ENCODE measurements at regions not wholly inside any gene's neighbourhood (a gene's known extent, or its start where the extent isn't known, plus 50 kb on each side); places are given as distances from the start of the nearest gene placed in this dataset.

GRCh38 chr6:91534614-91535013 lies 947.7 kb upstream of the MAP3K7 start:
- no peaks in the 10 kb centered on the region for H3K27me3 ChIP-seq
- H3K36me3 ChIP-seq, result no peaks in the 10 kb centered on the region
- no peak overlapping the region for H3K27ac ChIP-seq
- H3K4me1 ChIP-seq, result no peaks in the 10 kb centered on the region
- no peak for TF ChIP-seq Cebpa-rat (IDR thresholded peaks at IDR 0.05)
- H3K4me2 ChIP-seq, result no peak overlapping the region
- no peaks in the 10 kb centered on the region for H4K20me1 ChIP-seq
- no peak overlapping the region for H3K9ac ChIP-seq
- H3K9me3 ChIP-seq, result no peaks in the 10 kb centered on the region
- no peak overlapping the region for H3K4me3 ChIP-seq

DNA sequence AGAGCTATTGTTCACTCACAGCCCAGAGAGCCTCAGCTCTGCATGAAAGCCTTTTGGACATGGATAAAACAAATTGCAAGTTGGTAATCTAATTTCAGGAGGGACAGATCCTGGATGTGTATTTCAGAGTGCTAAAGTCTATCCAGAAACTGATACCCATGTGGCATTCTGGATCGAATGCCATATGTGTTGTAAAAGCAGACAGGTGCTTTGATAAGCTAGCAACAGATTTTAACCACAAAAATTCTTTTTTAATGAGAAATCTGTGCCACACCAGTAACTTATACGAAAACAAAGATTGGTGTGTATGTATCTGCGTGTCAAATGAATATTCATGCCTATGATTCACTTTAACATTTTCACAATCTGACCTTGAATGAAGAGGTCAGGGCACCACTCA lies 936.6 kb upstream of the MAP3K7 start:
- no peaks in the 10 kb centered on the region for H3K9me3 ChIP-seq
- H3K4me2 ChIP-seq, result no peak overlapping the region
- no peak overlapping the region for H3K9ac ChIP-seq
- no peak overlapping the region for H3K4me3 ChIP-seq
- no peaks in the 10 kb centered on the region for H3K27me3 ChIP-seq
- H3K36me3 ChIP-seq, result no peaks in the 10 kb centered on the region
- no peaks in the 10 kb centered on the region for H4K20me1 ChIP-seq
- no peaks in the 10 kb centered on the region for H3K4me1 ChIP-seq
- no peak overlapping the region for H3K27ac ChIP-seq
- no peak for TF ChIP-seq Cebpa-rat (IDR thresholded peaks at IDR 0.05)

GRCh38 chr6:91521999-91522398 lies 935.1 kb upstream of the MAP3K7 start:
- H3K4me2 ChIP-seq, result no peak overlapping the region
- no peaks in the 10 kb centered on the region for H3K4me1 ChIP-seq
- H3K36me3 ChIP-seq, result no peaks in the 10 kb centered on the region
- no peak for TF ChIP-seq Cebpa-rat (IDR thresholded peaks at IDR 0.05)
- H3K27me3 ChIP-seq, result no peaks in the 10 kb centered on the region
- H3K4me3 ChIP-seq, result no peak overlapping the region
- no peak overlapping the region for H3K27ac ChIP-seq
- H4K20me1 ChIP-seq, result no peaks in the 10 kb centered on the region
- no peaks in the 10 kb centered on the region for H3K9me3 ChIP-seq
- no peak overlapping the region for H3K9ac ChIP-seq

- no peak for TF ChIP-seq Cebpa-rat (IDR thresholded peaks at IDR 0.05)
- Histone ChIP-seq H4K20me1 (no peaks in the 10 kb centered on the region), H3K4me2 (no peak overlapping the region), H3K9ac (no peak overlapping the region), H3K4me3 (no peak overlapping the region), H3K9me3 (no peaks in the 10 kb centered on the region), H3K4me1 (no peaks in the 10 kb centered on the region), H3K27me3 (no peaks in the 10 kb centered on the region), H3K27ac (no peak overlapping the region), H3K36me3 (no peaks in the 10 kb centered on the region)
Observed at GRCh38 chr6:91509711-91510110, 922.8 kb upstream of the MAP3K7 start.

DNA sequence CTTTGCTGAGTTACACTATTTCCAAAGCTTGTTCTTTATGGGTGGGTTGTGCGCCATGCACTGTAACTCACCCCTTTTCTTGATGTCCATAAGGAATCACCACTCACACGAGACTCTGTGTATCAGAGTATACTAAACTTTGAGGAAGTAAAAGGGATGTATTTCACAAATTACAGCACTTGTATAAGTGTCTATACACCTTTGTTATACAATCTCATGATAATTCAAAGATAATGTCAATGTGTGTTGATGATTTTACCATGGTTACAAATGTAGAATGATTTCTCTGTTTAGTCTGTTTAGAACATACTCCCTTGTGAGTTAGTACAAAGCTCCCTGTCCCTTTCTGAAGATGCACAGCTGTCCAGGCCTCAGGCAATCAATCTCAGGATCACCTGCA lies 922.2 kb upstream of the MAP3K7 start:
- H3K4me3 ChIP-seq, result no peak overlapping the region
- H3K27ac ChIP-seq, result no peak overlapping the region
- no peak overlapping the region for H3K9ac ChIP-seq
- TF ChIP-seq Cebpa-rat (IDR thresholded peaks at IDR 0.05), result no peak
- H3K36me3 ChIP-seq, result no peaks in the 10 kb centered on the region
- H4K20me1 ChIP-seq, result no peaks in the 10 kb centered on the region
- no peaks in the 10 kb centered on the region for H3K9me3 ChIP-seq
- no peaks in the 10 kb centered on the region for H3K4me1 ChIP-seq
- no peak overlapping the region for H3K4me2 ChIP-seq
- no peaks in the 10 kb centered on the region for H3K27me3 ChIP-seq

DNA sequence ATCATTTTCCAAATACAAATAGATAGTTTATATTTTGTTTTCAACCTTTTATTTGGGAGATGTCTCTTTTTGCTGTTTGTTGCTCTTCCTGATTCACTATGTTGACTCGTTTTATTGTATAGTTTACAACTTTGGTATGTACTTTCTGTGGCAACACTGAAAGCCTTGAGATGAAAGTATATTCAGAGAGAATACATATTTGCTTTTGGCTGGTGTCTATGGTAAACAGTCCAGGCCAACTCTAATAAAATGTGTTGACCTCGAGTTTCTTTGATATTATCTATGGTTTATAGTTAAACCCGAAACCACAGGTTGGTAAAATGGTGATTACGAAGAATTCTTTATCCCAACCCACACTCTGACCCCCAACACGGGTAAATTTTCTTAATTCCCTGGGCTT lies 919.6 kb upstream of the MAP3K7 start:
- no peaks in the 10 kb centered on the region for H3K36me3 ChIP-seq
- no peak overlapping the region for H3K4me3 ChIP-seq
- no peaks in the 10 kb centered on the region for H3K27me3 ChIP-seq
- H3K9me3 ChIP-seq, result no peaks in the 10 kb centered on the region
- TF ChIP-seq Cebpa-rat (IDR thresholded peaks at IDR 0.05), result no peak
- H3K27ac ChIP-seq, result no peak overlapping the region
- no peak overlapping the region for H3K4me2 ChIP-seq
- H3K9ac ChIP-seq, result no peak overlapping the region
- no peaks in the 10 kb centered on the region for H3K4me1 ChIP-seq
- H4K20me1 ChIP-seq, result no peaks in the 10 kb centered on the region

DNA sequence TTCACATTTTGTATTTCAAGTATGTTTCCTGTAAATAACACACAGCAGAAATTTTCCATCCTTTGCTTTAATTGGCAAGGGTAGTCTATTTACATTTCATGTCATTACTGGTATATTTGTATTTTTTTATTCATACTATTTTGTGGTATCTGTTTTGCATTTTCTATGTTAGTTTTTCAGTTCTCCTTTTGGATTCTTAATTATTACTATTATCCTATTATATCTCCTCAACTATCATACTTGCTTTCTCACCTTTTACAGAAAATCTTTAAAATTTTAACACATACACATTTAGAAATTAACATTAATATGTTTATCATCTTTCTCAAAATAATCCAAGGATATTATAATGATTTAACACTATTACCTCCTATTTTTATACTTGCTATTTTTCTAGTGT lies 918.3 kb upstream of the MAP3K7 start:
- Histone ChIP-seq H3K9ac (no peak overlapping the region), H3K4me2 (no peak overlapping the region), H3K4me3 (no peak overlapping the region), H3K4me1 (no peaks in the 10 kb centered on the region), H3K27me3 (no peaks in the 10 kb centered on the region), H3K27ac (no peak overlapping the region), H4K20me1 (no peaks in the 10 kb centered on the region), H3K36me3 (no peaks in the 10 kb centered on the region), H3K9me3 (no peaks in the 10 kb centered on the region)
- no peak for TF ChIP-seq Cebpa-rat (IDR thresholded peaks at IDR 0.05)

- Histone ChIP-seq H3K27me3 (no peaks in the 10 kb centered on the region), H3K9ac (no peak overlapping the region), H4K20me1 (no peaks in the 10 kb centered on the region), H3K27ac (no peak overlapping the region), H3K36me3 (no peaks in the 10 kb centered on the region), H3K4me2 (no peak overlapping the region), H3K4me1 (no peaks in the 10 kb centered on the region), H3K4me3 (no peak overlapping the region), H3K9me3 (no peaks in the 10 kb centered on the region)
- TF ChIP-seq Cebpa-rat (IDR thresholded peaks at IDR 0.05), result no peak
Observed at GRCh38 chr6:91501930-91502329, 915.1 kb upstream of the MAP3K7 start.

- H3K4me1 ChIP-seq, result no peaks in the 10 kb centered on the region
- no peak overlapping the region for H3K4me2 ChIP-seq
- no peak overlapping the region for H3K4me3 ChIP-seq
- no peaks in the 10 kb centered on the region for H4K20me1 ChIP-seq
- H3K9ac ChIP-seq, result no peak overlapping the region
- TF ChIP-seq Cebpa-rat (IDR thresholded peaks at IDR 0.05), result no peak
- no peaks in the 10 kb centered on the region for H3K27me3 ChIP-seq
- H3K36me3 ChIP-seq, result no peaks in the 10 kb centered on the region
- no peak overlapping the region for H3K27ac ChIP-seq
- H3K9me3 ChIP-seq, result no peaks in the 10 kb centered on the region
Observed at GRCh38 chr6:91500689-91501303, 913.9 kb upstream of the MAP3K7 start.

DNA sequence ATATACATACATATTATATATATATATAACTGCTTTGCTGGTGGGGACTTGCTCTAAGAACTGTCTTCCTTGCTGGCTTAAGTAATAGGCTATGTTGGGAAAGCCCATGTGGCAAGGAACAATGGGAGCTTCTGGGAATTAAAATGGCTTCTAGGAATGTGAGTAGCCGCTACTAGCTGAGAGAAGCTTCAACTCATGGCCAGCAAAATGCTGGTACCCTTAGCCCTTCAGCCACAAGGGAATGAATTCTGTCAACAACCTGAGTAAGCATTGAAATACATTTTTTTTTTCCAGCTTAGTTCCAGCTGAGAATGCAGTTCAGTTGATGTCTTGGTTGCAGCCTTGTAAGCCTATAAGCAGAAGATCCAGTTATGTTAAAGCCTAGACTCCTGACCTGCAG lies 911.7 kb upstream of the MAP3K7 start:
- no peaks in the 10 kb centered on the region for H3K27me3 ChIP-seq
- no peak overlapping the region for H3K27ac ChIP-seq
- TF ChIP-seq Cebpa-rat (IDR thresholded peaks at IDR 0.05), result no peak

DNA sequence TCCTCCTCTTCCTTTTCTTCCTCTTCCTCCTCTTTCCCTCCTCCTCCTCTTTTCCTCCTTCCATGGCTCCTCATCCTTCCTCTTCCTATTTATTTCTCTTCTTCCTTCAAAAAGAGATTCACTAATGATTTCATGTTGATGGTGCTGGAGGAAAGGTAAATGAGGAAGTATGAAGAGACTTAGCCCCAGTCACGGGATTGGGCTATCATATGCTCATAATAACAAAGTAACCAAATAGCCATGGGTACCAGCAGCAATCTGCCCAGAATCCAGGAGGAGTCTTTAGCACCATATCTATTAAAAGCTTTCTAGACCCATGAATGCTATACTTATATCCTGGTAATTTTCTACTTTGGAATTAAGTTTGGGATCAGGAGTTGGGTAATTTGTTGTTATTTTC lies 910.9 kb upstream of the MAP3K7 start:
- no peaks in the 10 kb centered on the region for H3K9me3 ChIP-seq
- H3K36me3 ChIP-seq, result no peaks in the 10 kb centered on the region
- no peaks in the 10 kb centered on the region for H3K27me3 ChIP-seq
- H3K27ac ChIP-seq, result no peak overlapping the region
- H3K4me3 ChIP-seq, result no peak overlapping the region
- TF ChIP-seq Cebpa-rat (IDR thresholded peaks at IDR 0.05), result no peak
- H3K4me1 ChIP-seq, result no peaks in the 10 kb centered on the region
- H4K20me1 ChIP-seq, result no peaks in the 10 kb centered on the region
- H3K9ac ChIP-seq, result no peak overlapping the region
- H3K4me2 ChIP-seq, result no peak overlapping the region

More for the DNA sequence above, 911.7 kb upstream of the MAP3K7 start:
- H3K36me3 ChIP-seq, result no peaks in the 10 kb centered on the region
- H3K4me2 ChIP-seq, result no peak overlapping the region
- no peaks in the 10 kb centered on the region for H3K4me1 ChIP-seq
- no peak overlapping the region for H3K4me3 ChIP-seq
- no peaks in the 10 kb centered on the region for H4K20me1 ChIP-seq
- H3K9ac ChIP-seq, result no peak overlapping the region
- no peaks in the 10 kb centered on the region for H3K9me3 ChIP-seq

Data from BLaER1 (cell line).